ENCODE measurements at regions not wholly inside any gene's neighbourhood (a gene's known extent, or its start where the extent isn't known, plus 50 kb on each side); places are given as distances from the start of the nearest gene placed in this dataset.

- Histone ChIP-seq H3K27me3 (peaks cover 6% of the 10 kb centered on the region), H3K27ac (no peak overlapping the region), H3K9me3 (no peaks in the 10 kb centered on the region), H3K4me1 (no peaks in the 10 kb centered on the region), H3K4me3 (no peak overlapping the region), H3K36me3 (no peaks in the 10 kb centered on the region)
- intact Hi-C loops (cut with DNase I; ENCODE audit: low total_unique reads) = no loop called here
- DNase-seq = no peak
- in situ Hi-C loops (cut with MboI; ENCODE audit: low pct_ligation_motif_present in 1 of 4, low pct_unique_long_range_greater_than_20kb in 1 of 4, low sequenced_read_pairs in 3 of 4) = no loop called here
- WGBS, 2 donors (ENCODE audit: low coverage in 1 of 2) = 71% methylated on average over 26 of the region's 26 CpGs; no CpG with 5 or more reads in 1 of the 2 donors
- TF ChIP-seq, protein P1, sequence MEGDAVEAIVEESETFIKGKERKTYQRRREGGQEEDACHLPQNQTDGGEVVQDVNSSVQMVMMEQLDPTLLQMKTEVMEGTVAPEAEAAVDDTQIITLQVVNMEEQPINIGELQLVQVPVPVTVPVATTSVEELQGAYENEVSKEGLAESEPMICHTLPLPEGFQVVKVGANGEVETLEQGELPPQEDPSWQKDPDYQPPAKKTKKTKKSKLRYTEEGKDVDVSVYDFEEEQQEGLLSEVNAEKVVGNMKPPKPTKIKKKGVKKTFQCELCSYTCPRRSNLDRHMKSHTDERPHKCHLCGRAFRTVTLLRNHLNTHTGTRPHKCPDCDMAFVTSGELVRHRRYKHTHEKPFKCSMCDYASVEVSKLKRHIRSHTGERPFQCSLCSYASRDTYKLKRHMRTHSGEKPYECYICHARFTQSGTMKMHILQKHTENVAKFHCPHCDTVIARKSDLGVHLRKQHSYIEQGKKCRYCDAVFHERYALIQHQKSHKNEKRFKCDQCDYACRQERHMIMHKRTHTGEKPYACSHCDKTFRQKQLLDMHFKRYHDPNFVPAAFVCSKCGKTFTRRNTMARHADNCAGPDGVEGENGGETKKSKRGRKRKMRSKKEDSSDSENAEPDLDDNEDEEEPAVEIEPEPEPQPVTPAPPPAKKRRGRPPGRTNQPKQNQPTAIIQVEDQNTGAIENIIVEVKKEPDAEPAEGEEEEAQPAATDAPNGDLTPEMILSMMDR (IDR thresholded peaks at IDR 0.05) = no peak
- no peak for TF ChIP-seq EP300 (IDR thresholded peaks at IDR 0.05; ENCODE audit: low read depth)
These were observed 276.6 kb upstream of the MVB12B start for GRCh38 chr9:126049896-126050604.

- in situ Hi-C loops (cut with MboI; ENCODE audit: low pct_ligation_motif_present in 1 of 4, low pct_unique_long_range_greater_than_20kb in 1 of 4, low sequenced_read_pairs in 3 of 4) = no loop called here
- 70 to 72% methylated on average over 2 to 9 of the region's 9 CpGs for WGBS, 2 donors (ENCODE audit: low coverage in 1 of 2)
- Histone ChIP-seq H3K4me1 (no peaks in the 10 kb centered on the region), H3K27me3 (peaks cover 6% of the 10 kb centered on the region), H3K27ac (no peak overlapping the region), H3K4me3 (no peak overlapping the region), H3K9me3 (no peaks in the 10 kb centered on the region), H3K36me3 (no peaks in the 10 kb centered on the region)
- DNase-seq = no peak
- intact Hi-C loops (cut with DNase I; ENCODE audit: low total_unique reads) = no loop called here
- TF ChIP-seq POLR2A (IDR thresholded peaks at IDR 0.05) = no peak
- no peak for TF ChIP-seq EP300 (IDR thresholded peaks at IDR 0.05; ENCODE audit: low read depth)
- TF ChIP-seq, protein P1 (IDR thresholded peaks at IDR 0.05) = no peak
- no peak for TF ChIP-seq POLR2AphosphoS5 (IDR thresholded peaks at IDR 0.05)
These were observed 276.0 kb upstream of the MVB12B start for GRCh38 chr9:126050605-126050990.

GRCh38 chr9:126051446-126052130 is 275.0 kb upstream of the MVB12B start:
- WGBS, 2 donors (ENCODE audit: low coverage in 1 of 2) = 74 to 76% methylated on average over 10 to 15 of the region's 15 CpGs
- Histone ChIP-seq H3K4me1 (no peaks in the 10 kb centered on the region), H3K36me3 (no peaks in the 10 kb centered on the region), H3K9me3 (no peaks in the 10 kb centered on the region), H3K4me3 (no peak overlapping the region), H3K27ac (no peak overlapping the region), H3K27me3 (peaks cover 11% of the 10 kb centered on the region)
- TF ChIP-seq, protein P1 (IDR thresholded peaks at IDR 0.05) = no peak
- TF ChIP-seq POLR2AphosphoS5 (IDR thresholded peaks at IDR 0.05) = no peak
- no peak for TF ChIP-seq POLR2A (IDR thresholded peaks at IDR 0.05)
- no peak for TF ChIP-seq EP300 (IDR thresholded peaks at IDR 0.05; ENCODE audit: low read depth)
- no peak for DNase-seq
- intact Hi-C loops (cut with DNase I; ENCODE audit: low total_unique reads) (no loop called here), in situ Hi-C loops (cut with MboI; ENCODE audit: low pct_ligation_motif_present in 1 of 4, low pct_unique_long_range_greater_than_20kb in 1 of 4, low sequenced_read_pairs in 3 of 4) (no loop called here)

DNA sequence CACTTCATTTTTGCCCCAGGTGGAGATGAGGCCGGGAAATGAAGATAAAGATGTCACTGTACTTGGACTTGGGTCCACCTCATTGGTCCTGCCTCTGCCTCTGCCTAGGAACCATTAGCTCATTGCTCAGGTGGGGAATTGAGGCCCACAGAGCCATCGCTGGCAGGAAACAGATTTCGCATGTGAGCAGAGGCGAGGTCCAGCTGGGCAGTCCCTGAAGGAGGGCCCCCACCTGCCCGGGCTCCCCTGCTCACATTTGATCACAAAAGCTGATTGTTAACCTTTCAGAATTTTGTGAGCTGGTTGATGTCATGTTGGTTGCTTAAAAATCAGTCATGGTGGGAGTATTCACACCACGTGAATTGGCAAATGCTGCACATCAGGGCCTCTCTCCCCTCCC is 273.8 kb upstream of the MVB12B start:
- TF ChIP-seq, protein P1 (IDR thresholded peaks at IDR 0.05) = no peak
- TF ChIP-seq EP300 (IDR thresholded peaks at IDR 0.05; ENCODE audit: low read depth) (no peak), POLR2A (IDR thresholded peaks at IDR 0.05) (no peak), POLR2AphosphoS5 (IDR thresholded peaks at IDR 0.05) (no peak)
- peaks cover 0 to 5% (median 2%) of the 10 kb centered on the region in 4 donors for H3K4me1 ChIP-seq
- no peak overlapping the region for H3K4me3 ChIP-seq
- peaks cover 15% of the 10 kb centered on the region for H3K27me3 ChIP-seq
- in situ Hi-C loops (cut with MboI; ENCODE audit: low pct_ligation_motif_present in 1 of 4, low pct_unique_long_range_greater_than_20kb in 1 of 4, low sequenced_read_pairs in 3 of 4) = no loop called here
- WGBS, 2 donors (ENCODE audit: low coverage in 1 of 2) = 80% methylated on average over 6 of the region's 6 CpGs; no CpG with 5 or more reads in 1 of the 2 donors
- DNase-seq = no peak
- no peak overlapping the region for H3K27ac ChIP-seq
- no peaks in the 10 kb centered on the region for H3K9me3 ChIP-seq
- intact Hi-C loops (cut with DNase I; ENCODE audit: low total_unique reads) = no loop called here
- H3K36me3 ChIP-seq = no peaks in the 10 kb centered on the region
